NB4 (cell line): ENCODE measurements at regions not wholly inside any gene's neighbourhood (a gene's known extent, or its start where the extent isn't known, plus 50 kb on each side); places are given as distances from the start of the nearest gene placed in this dataset.

ENCODE experiments used
- CTCF ChIP-seq: IDR thresholded peaks from one replicate; pipeline ENCODE4 v1.5.1; 2012; ENCODE audit warnings: low read depth, low read length
- MAX ChIP-seq: IDR thresholded peaks from 2 replicates; pipeline ENCODE4 v1.6.1; 2011; ENCODE audit warnings: low read depth, low read length
- MYC ChIP-seq: IDR thresholded peaks from 2 replicates; pipeline ENCODE4 v1.6.1; 2011; ENCODE audit warnings: low read depth, low read length
- POLR2A ChIP-seq: IDR thresholded peaks from 2 replicates; pipeline ENCODE4 v1.6.1; 2011; ENCODE audit warnings: mild to moderate bottlenecking; ENCODE audit not compliant: insufficient read length; ENCODE audit errors: extremely low read depth

GRCh38 chr20:3328501-3328900, 79.0 kb downstream of the DNAAF9 start:
- TF ChIP-seq MAX (no peak), POLR2A (no peak), CTCF (no peak), MYC (no peak)
